Ovary (tissue), 7 donors: ENCODE measurements at regions not wholly inside any gene's neighbourhood (a gene's known extent, or its start where the extent isn't known, plus 50 kb on each side); places are given as distances from the start of the nearest gene placed in this dataset.
A peak's percentile ranks its signal among the peaks of the same experiment; 100 is the strongest.

Source experiments
- DNase-seq, 5 donors: peaks; one replicate each; pipeline ENCODE4 v3.0.0-alpha.2; 2019 to 2020
- H3K27ac ChIP-seq, 2 donors: fragments of 200-600 bp; one replicate each; pipeline versions ENCODE4 v1.5.1 to v1.8.0; 2019 to 2022
- H3K27me3 ChIP-seq: fragments of 200-600 bp; one replicate; pipeline ENCODE4 v1.8.0; 2022
- H3K36me3 ChIP-seq: fragments of 200-600 bp; sonication (generic); one replicate; pipeline ENCODE4 v1.5.1; 2019
- H3K4me1 ChIP-seq: one replicate; pipeline ENCODE4 v1.8.1; 2013; ENCODE audit warnings: mild to moderate bottlenecking, moderate library complexity; ENCODE audit not compliant: insufficient read depth
- H3K4me3 ChIP-seq: fragments of 200-600 bp; sonication (generic); one replicate; pipeline ENCODE4 v1.5.1; 2017
- H3K9me3 ChIP-seq, 2 donors: fragments of 200-600 bp in 1 of 2; sonication (generic) in 1 of 2; one replicate each; pipeline versions ENCODE4 v1.5.1 to v1.8.1; 2013 to 2019; ENCODE audit warnings: mild to moderate bottlenecking in 1 of 2, moderate library complexity in 1 of 2
- EP300 ChIP-seq: sonication (generic); formaldehyde crosslinking; IDR thresholded peaks from one replicate; pipeline ENCODE4 v1.6.1; 2017; ENCODE audit warnings: antibody characterized with exemption
- POLR2A ChIP-seq: fragments of 450-650 bp; IDR thresholded peaks from one replicate; pipeline ENCODE4 v1.6.1; 2017; ENCODE audit warnings: antibody characterized with exemption, mild to moderate bottlenecking, moderate library complexity
- WGBS, 3 donors: extraction: QIAGEN DNeasy Blood & Tissue Kit in 1 of 3; methylation state at CpG; one replicate each; pipeline versions ENCODE4 v1.1.5 to v1.1.7; 2013 to 2017; 5-methylcytosine and 5-hydroxymethylcytosine counted together
- intact Hi-C, 4 donors: fragments of 100-400 bp; cut with DNase I; formaldehyde crosslinking; loops; one replicate each; pipeline versions ENCODE4 v1.11.0 to v1.15.1; 2022 to 2023
- TF ChIP-seq, protein P1 (sequence below), 3 donors: fragments of 450-650 bp in 2 of 3; fragments of 200-600 bp in 1 of 3; IDR thresholded peaks; one replicate each; pipeline versions ENCODE4 v1.5.1 to v1.8.0; 2016 to 2022; ENCODE audit warnings: antibody characterized with exemption in 3 of 3, mild to moderate bottlenecking in 1 of 3
- donor health status: DM: no; HTN: no; CAD: no; lungs with moderate emphysema.
- donor health status: DM: no; HTN: no; CAD: no.
- donor health status: Bipolar disorder and iron deficiency.
- donor health status: DM: no; HTN: no; CAD: no.
- donor health status: DM: yes; HTN: yes; CAD: no.

GRCh38 chr11:106480581-106481190 is 403.2 kb downstream of the AASDHPPT start:
- intact Hi-C loops: no loop called here
- no peaks in the 10 kb centered on the region for H3K36me3 ChIP-seq
- 69 to 77% (median 72%) methylated on average over 1 of the region's 1 CpG for WGBS, 3 donors
- H3K27me3 ChIP-seq: no peaks in the 10 kb centered on the region
- no peak overlapping the region for H3K27ac ChIP-seq
- TF ChIP-seq EP300 (no peak), POLR2A (no peak)
- TF ChIP-seq, protein P1, sequence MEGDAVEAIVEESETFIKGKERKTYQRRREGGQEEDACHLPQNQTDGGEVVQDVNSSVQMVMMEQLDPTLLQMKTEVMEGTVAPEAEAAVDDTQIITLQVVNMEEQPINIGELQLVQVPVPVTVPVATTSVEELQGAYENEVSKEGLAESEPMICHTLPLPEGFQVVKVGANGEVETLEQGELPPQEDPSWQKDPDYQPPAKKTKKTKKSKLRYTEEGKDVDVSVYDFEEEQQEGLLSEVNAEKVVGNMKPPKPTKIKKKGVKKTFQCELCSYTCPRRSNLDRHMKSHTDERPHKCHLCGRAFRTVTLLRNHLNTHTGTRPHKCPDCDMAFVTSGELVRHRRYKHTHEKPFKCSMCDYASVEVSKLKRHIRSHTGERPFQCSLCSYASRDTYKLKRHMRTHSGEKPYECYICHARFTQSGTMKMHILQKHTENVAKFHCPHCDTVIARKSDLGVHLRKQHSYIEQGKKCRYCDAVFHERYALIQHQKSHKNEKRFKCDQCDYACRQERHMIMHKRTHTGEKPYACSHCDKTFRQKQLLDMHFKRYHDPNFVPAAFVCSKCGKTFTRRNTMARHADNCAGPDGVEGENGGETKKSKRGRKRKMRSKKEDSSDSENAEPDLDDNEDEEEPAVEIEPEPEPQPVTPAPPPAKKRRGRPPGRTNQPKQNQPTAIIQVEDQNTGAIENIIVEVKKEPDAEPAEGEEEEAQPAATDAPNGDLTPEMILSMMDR (IDR thresholded peaks at IDR 0.05): no peak
- no peak overlapping the region for H3K4me3 ChIP-seq
- peaks cover 4% of the 10 kb centered on the region for H3K4me1 ChIP-seq
- DNase-seq: no peak
- no peaks in the 10 kb centered on the region for H3K9me3 ChIP-seq

DNA sequence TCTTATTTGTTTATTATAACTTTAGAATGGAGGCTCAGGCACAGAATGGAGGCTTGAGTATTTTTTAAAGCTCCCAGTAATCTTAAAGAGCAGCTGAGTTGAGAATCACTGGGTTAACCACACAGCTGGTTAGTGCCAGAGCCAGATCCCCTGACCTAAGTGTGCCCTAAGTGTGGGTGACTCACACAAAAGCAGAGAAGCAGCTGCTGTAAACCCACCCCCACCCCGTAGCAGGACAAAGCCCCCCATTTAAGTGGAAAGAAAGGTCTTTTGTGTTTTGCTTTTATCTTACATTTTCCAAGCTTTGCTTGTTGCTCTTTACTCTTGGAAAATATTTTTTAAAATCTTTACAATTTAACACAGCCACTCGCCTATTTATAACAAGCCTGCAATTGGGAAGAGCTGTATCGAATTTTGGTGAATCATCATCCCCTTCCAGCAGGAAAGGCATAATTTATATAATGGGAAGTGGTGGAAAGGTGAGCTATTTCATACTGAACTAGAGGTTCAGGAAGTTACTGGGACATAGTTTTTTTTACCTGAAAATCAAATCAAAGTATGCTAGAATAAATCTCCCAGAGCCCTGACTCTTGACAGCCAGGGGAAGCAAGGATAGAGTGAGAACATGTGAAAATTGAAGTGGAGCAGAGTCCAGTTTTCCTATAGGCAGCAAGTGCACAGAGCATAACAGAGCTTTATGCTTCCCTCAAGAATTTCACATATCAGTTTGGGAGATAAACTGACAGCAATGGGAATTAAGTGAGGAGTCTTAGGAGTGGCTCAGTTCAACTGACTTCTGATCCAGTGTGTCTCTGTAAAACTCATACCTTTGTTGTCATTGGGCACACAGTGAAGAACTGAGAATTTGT is 405.7 kb downstream of the AASDHPPT start:
- 4 to 8% (median 7%) methylated on average over 3 of the region's 3 CpGs for WGBS, 3 donors
- H3K9me3 ChIP-seq: no peaks in the 10 kb centered on the region
- H3K4me3 ChIP-seq: no peak overlapping the region
- DNase-seq: peak in 3 of 5 donors; percentile 15 to 39 (median 27)
- no peak for TF ChIP-seq POLR2A
- H3K36me3 ChIP-seq: no peaks in the 10 kb centered on the region
- intact Hi-C loops: no loop called here
- peaks cover 4% of the 10 kb centered on the region for H3K4me1 ChIP-seq
- H3K27me3 ChIP-seq: no peaks in the 10 kb centered on the region
- H3K27ac ChIP-seq: no peak overlapping the region

GRCh38 chr11:106491751-106492150 is 414.3 kb downstream of the AASDHPPT start:
- DNase-seq: no peak

GRCh38 chr11:106493751-106494150 is 416.3 kb downstream of the AASDHPPT start:
- intact Hi-C loops: no loop called here
- H3K27ac ChIP-seq: no peak overlapping the region

More at GRCh38 chr11:106491751-106492150, 414.3 kb downstream of the AASDHPPT start:
- intact Hi-C loops: no loop called here
- H3K36me3 ChIP-seq: no peaks in the 10 kb centered on the region
- no peaks in the 10 kb centered on the region for H3K4me1 ChIP-seq
- no peak overlapping the region for H3K27ac ChIP-seq
- TF ChIP-seq EP300 (no peak), POLR2A (no peak)
- TF ChIP-seq, protein P1 (IDR thresholded peaks at IDR 0.05): no peak
- no peaks in the 10 kb centered on the region for H3K27me3 ChIP-seq
- H3K4me3 ChIP-seq: no peak overlapping the region
- H3K9me3 ChIP-seq: no peaks in the 10 kb centered on the region

More at GRCh38 chr11:106493751-106494150, 416.3 kb downstream of the AASDHPPT start:
- TF ChIP-seq POLR2A (no peak), EP300 (no peak)
- TF ChIP-seq, protein P1 (IDR thresholded peaks at IDR 0.05): no peak
- no peak for DNase-seq
- Histone ChIP-seq H3K36me3 (no peaks in the 10 kb centered on the region), H3K9me3 (no peaks in the 10 kb centered on the region), H3K4me3 (no peak overlapping the region), H3K4me1 (peaks cover 4% of the 10 kb centered on the region), H3K27me3 (no peaks in the 10 kb centered on the region)
- 57 to 76% (median 59%) methylated on average over 1 of the region's 1 CpG for WGBS, 3 donors
